NCI-H2081 (cell line): ENCODE measurements at regions not wholly inside any gene's neighbourhood (a gene's known extent, or its start where the extent isn't known, plus 50 kb on each side); places are given as distances from the start of the nearest gene placed in this dataset.
"Not testable (repeated sequence)": the region's sequence is repeated elsewhere in the genome, so short reads cannot be mapped to it uniquely, and the experiment has no call there.

Experiments used
- DNase-seq, 2 experiments: peaks; one replicate each; lab custom pipeline; 2025; lab: John Stamatoyannopoulos, UW

DNA sequence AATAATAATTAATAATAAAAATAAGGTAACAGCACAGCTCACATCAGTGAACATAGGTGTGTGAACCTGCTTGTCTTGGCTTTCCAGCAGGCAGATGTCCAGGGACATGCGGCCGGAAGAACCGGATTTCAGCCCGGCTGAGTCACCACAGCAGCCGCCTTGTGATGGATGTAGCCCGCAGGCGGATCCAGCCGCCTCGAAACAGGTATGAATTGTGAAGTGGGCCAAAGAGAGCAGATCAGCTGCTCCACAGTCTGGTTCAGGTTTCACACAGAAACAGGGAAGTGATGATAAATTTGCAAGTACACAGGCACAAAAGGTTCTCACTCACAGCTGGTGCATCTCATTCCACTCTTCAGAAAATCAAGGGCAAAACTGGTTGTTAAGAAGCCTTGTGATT lies 55.1 kb downstream of the ID4 start:
- peak; percentile 55 to 81 for DNase-seq

DNA sequence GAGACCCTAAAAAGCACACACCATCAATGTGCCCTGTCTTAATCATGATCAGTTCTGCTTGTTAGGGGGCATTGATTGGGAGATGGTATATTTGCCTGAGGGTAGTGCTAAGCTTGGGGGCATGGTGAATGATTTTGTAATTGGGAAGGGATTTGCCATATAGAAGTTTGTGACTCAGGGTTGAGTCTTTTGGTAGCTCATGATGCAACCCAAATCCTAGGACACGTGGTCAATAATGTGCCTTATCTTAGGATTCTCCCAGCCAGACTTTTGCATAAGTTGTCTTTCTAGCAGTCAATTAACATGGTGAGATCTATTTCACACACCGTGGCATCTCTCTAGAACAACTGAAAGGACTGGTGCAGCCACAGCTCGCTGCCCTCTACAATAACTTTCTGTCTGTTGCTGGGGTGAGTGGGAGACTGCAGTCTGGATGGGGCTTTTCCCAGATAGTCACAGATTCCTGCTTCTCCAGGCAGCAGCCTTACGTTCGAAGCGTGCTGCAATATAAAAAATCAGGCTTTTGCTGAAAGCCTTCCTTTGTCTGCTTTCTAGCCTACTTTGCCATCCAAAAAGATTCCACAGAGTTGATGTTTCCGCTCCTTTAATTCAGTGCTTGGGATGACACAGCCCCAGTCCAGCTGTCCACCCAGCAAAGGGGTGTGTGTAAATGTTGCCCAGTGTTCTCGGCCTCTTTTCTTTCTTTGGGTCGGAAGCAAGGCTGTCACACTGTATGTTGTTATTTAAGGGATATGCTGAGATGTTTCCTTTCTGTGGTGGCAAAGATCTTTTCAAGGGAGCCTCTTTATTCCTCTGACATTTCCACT lies 58.9 kb downstream of the ID4 start:
- DNase-seq, result no peak

DNA sequence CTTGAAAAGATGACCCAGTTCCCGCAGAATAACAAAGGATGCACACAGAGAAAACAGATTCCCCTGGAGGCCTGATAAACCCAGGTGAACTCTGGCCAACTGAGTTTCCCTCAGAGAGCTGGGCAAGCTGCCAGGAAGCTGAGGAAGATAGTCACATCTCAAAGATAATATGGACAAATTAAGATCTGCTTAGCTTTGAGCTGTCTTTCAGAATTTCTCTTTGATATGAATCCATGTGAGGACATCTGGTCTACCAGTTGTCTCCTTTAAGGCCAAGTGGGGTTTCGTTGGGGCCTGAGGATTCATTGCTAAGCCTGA lies 59.5 kb downstream of the ID4 start:
- no peak for DNase-seq

DNA sequence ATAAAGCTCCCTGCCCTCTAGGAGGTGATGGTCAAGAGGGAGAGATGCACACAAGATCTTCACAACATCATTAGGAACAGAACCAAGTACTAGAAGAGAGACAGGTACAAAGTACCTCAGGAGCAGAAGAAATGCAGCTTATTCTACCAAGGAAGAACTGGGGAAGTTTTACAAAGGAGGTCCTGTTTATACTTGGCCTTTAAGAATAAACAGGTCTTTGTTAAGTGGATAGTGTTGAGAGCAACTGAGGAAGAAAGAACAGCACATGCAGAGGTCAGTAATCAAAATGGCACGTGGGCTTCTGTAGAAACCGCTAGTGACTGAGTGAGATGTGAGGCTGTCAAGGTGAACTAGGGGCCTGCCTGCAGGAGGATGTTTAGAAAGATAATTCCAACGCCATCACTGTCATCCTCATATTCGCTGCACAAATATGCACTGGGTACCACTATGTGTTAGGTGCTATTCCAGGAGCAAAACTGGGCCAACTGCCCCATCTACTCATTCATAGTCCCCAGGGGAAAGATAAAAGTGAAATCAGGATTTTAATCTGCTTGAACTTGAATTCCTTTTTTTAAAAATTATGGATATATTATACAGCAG lies 61.1 kb downstream of the ID4 start:
- no peak for DNase-seq

DNA sequence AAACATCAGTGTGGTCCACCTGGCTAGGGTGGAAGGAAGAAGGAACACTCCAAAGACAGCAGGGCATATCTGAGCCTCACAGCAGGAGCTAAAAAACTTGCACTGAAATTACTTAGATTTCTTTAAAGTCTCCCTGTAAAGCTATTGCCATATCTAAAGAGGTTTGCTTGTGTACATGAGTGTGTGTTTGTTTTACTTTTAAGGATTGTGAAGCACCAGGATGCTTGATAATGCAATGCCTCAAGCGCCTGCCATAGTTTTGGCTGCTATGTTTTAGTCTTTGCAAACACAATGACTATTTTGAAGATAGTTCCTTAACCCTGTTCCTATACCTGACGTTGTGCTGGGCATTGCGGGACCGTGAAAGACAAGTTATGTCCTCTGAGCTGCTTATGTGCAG lies 65.0 kb downstream of the ID4 start:
- no peak for DNase-seq

DNA sequence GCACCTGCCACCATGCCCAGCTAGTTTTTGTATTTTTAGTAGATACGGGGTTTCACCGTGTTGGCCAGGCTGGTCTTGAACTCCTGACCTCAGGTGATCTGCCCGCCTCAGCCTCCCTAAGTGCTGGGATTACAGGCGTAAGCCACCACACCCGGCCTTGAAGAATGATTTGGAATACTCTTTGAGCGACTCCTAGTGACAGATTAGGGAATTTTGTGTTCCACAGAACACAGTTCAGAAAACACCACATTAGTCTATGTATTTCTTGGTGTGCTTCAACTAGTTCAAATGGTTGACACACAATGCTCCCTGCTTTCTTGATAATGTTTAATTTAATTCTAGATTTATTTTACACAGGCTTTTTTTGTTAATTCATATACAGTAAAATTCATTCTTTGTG lies 67.2 kb downstream of the ID4 start:
- not testable (repeated sequence) for DNase-seq

DNA sequence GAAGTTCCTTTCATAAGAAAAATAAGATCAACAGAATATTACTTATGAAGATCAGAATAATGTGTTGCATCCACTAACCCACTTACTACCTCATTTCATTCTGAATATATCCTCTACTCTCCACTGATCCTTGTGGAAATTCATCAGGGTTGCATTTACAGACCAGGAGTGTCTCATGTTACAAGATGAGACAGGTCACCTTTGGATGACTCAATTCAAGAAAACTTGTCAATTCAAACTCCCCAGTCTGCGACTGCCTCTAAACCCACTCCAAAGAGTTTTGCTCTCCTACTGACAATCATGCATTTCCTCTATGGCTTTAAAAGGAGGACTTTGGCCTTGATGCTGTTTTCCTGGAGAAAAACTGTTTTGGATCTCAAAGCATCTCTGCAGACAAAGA lies 68.4 kb downstream of the ID4 start:
- DNase-seq, result no peak

DNA sequence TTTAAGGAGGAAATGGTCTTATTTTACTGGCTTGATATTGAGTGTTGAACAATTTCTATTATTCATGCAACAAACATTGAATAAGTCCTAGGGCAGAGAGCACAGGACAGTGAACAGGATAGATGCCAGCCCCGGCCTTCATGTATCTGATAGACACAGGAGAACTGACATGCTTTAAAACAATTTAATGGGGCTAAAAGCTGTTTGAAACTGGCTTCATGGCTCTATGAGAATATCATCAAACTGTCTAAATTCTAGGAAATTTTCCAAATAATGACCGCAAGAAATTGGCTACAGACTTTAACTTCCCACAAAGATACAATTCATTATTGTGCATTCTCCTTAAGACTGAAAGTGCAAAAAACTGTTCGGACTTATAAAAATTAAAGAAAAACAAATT lies 69.0 kb downstream of the ID4 start:
- DNase-seq, result no peak

DNA sequence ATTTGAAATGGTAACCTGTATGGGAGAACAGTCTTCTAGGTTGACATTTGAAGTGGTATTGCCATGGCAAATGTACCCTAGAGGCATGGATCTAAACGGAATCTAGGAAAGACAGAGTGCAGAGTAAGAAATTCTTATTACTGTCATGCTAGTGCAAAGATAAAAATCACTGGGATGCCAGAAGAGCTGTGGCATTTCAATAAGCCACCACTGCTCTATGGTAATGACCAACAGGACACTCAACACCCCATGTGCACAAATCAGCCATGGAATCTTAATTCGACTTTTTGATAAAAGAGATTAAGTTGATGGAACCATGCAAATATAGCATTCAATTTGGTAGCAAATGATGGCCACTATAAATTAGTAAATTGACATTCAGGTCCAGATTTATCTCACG lies 74.1 kb downstream of the ID4 start:
- DNase-seq, result no peak

DNA sequence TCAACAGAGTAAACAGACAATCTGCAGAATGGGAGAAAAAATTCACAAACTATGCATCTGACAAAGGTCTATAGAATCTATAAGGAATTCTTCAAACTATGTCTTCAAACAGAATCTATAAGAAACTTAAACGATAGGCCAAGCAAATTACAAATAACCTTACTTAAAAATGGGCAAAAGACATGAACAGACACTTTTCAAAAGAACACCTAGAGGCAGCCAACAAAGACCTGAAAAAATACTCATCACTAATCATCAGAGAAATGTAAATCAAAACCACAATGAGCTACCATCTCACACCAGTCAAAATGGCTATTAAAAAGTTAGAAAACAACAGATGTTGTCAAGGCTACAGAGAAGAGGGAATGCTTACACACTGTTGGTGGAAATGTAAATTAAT lies 81.3 kb downstream of the ID4 start:
- no peak for DNase-seq

DNA sequence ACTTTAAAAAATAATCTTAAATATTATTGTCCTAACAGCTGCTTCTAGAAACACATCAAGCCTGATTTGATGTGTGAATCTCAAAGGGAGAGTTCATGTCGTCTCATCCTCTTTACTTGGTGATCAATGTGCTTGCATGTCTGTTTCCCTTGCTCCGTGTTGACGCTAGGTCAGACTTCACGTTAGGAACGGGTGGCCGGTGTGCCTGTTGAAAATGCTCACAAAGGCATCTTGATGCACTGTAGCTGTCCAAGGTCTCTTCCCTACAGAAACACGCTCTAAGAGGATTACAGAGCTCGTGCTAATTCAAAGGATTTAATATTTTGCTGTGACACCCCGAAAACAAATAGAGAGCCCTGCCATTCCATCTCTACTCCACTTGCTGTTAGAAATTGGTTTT lies 84.6 kb downstream of the ID4 start:
- DNase-seq, result no peak

DNA sequence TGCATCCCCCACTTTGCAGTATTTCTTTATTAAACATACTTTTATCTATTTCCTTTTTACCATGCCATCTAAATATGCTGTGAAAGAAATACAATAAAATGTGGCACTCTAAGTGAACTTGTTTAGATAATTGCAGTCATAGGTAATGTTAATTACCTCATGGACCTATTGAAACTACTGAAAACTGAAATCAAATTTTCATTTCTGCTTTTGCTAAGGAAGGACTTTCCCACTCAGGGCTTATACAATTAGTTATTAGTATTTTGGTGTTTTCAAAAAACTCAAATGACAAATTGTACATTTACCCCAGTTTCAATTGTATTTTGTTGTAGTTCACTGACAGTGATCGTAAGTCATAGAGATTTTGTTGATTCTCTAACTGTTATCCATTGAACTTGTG lies 88.4 kb downstream of the ID4 start:
- no peak for DNase-seq

DNA sequence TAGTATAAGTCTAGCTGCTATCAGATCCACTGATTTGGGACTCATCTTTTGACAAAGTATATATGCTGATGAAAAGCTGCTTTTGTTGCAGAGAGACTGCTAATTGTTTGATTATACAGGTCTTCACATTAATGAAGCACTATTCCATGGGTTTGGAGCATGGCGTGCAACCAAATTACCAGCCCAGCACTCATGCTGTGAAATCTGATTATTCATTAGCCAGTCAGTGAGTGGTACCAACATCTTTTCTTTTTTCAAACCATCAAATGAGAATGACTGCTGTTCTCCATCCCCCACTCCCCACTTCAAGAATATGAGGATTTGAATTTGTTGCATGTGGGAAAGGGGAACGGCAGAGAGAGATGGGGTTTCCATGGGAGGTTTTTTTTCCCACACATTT lies 91.3 kb downstream of the ID4 start:
- DNase-seq, result no peak

DNA sequence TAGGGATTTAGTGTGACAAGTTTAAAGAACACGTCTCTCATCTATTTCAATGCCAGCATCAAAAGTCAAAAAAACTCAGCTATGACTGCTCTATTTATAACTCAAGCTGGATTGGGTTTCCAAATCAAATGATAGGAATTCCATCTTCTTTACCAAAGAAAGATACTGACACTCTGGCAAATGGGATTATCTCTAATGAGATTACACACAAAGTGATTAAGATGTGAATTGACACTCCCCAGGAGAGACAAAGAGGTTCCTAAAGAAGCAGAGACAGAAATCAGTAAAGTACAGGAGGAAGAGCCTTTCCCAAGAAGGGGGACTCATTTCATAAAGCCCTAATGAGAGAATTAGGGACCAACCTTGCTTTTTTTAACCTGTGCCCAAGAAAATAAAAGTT lies 92.1 kb downstream of the ID4 start:
- no peak for DNase-seq

DNA sequence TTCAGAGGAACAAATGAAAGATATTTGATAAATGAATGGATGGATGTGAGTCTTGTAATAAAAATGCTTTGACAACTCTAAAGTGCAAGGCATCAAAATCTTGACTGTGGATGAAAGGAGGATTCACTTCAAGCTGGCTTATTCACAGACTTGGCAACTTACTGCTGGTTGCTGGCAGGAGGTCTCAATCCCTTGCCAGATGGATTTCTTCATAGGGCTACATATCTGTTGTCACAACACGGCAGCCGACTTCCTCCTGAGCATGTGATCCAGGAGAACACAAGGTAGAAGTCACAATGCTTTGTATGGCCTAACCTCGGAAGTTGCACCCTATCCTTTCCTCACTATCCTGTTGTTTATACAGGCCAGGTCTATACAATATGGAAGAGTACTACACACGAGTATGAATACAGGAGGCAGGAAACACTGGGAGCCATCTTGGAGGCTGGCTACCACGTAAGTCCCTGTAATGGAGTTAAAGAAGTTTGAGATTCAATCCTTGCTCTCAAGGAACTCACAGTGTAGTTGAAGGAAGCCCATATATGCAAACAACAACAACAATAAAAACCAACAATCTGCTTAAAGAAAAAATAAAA lies 97.9 kb downstream of the ID4 start:
- no peak for DNase-seq

DNA sequence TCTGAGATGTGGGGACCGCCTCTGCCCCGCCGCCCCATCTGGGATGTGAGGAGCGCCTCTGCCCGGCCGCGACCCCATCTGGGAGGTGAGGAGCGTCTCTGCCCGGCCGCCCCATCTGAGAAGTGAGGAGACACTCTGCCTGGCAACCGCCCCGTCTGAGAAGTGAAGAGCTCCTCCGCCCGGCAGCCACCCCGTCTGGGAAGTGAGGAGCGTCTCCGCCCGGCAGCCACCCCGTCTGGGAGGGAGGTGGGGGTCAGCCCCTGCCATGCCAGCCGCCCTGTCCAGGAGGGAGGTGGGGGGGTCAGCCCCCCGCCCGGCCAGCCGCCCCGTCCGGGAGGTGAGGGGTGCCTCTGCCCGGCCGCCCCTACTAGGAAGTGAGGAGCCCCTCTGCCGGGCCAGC lies 102.2 kb downstream of the ID4 start:
- DNase-seq, result not testable (repeated sequence)

DNA sequence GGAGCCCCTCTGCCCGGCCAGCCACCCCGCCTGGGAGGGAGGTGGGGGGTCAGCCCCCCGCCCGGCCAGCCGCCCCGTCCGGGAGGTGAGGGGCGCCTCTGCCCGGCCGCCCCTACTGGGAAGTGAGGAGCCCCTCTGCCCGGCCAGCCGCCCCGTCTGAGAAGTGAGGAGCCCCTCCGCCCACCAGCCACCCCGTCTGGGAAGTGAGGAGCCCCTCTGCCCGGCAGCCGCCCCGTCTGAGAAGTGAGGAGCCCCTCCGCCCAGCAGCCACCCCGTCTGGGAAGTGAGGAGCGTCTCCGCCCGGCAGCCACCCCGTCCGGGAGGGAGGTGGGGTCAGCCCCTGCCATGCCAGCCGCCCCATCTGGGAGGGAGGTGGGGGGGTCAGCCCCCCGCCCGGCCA lies 102.8 kb downstream of the ID4 start:
- not testable (repeated sequence) for DNase-seq

DNA sequence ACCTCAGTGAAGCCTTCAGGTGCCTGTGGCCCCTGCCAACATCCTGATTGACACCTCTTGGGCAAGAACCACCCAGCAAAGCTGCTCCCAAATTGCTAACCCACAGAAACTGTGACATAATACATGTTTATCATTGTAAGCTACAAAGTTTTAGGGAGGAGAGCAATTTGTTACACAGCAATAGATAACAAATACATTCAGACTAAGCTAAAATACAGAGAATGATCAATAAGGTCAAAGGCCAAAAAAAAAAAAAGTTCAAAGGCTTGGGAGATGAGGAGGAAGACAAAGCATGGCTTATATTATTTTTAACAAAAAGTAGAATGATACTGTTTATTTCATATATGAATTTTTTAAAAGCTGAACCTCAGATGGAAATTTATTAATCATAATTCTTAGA lies 105.9 kb downstream of the ID4 start:
- DNase-seq, result no peak

DNA sequence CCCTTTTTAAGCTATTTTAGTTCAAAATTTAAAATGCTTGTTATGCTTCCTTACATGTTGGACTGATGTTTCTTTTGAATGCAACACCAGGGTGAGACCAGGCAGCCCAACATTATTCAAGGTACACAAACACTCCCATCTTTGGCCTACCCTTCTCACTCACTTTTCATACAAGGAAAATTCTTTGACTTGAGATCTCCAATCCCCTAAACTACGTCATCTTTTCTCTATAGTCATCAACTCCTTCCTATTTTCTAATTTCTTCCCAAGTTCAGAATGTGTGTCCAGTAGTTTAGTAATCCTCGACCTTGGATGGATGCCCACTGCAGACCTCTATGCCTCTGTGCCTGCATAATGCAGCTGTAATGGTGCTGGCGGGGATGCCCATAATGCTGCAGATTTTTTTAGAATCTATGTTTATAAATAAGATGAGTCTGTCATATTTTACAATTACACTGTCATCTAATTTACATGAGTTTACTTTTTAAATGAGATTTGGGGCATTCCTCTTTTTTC lies 108.7 kb downstream of the ID4 start:
- DNase-seq, result no peak

DNA sequence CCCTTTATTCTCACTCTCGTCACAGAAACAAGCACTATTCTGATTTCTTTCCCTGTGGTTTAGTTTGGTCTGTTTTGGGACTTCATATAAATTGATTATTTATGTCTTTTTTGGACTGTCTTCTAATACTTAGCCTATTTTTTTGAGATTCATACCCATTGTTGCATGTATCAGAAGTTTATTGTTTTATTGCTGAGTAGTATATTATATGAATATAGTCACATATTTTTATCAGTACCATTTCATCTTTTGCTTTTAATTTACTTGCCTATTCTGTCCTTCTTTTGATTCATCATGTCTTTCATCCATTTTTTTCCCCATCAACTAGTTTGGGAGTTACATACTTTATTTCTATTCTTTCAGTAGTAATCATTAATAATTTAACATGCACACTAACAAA lies 112.0 kb downstream of the ID4 start:
- DNase-seq, result no peak

DNA sequence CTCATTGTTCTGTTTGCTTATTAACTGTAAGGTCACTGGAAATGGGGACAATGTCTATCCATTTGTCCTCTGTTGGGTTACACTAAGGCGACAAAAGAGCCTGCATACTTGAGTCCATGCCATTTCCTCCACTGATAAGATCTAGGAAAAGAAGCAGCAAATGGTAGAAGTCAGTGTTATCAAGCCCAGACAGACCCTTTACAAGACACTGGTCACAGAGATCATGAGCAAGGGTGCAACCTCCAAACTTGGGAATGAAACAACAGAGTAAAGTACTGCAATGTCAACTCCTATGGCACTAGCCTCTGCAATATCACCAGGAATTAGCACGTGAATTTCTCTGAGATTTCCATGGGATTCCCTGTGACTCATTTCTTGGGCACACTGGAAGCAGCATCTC lies 126.9 kb downstream of the ID4 start:
- no peak for DNase-seq

DNA sequence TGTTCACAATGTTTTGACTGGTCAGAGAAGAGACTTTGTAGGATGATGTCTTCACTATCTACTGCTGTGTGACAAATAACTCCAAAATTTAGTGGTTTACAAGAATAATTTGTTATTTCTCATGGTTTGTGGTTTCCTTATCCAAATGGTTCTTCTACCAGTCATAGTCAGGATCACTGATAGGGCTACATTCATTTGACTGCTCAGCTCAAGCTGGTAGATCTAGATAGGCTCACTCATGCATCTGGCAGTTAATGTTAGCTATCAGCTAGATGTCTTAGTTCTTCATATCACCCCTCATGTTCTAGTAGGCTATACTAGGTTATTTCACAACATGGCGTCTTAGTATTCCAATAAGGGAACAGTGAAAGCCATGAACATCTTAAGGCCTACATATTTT lies 131.0 kb downstream of the ID4 start:
- DNase-seq, result no peak

DNA sequence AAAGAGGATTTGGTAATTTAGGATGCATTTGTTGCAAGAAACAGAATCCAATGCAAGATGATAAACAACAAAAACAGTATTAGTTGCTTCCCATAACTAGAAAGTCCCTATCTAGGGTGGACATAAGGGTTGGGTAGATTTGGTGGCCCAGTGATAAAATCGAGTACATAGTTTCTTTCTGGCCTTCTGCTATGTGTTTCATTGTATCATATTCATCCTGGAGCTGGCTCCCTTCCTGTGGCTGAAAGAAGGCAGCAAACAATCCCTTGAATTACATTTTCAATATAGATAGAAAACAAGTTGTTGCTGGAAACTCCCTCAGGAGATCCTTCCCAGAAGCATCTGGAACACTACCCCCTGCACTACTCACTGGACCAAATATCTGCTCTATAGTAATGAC lies 135.1 kb downstream of the ID4 start:
- DNase-seq, result no peak
